ENCODE measurements at regions not wholly inside any gene's neighbourhood (a gene's known extent, or its start where the extent isn't known, plus 50 kb on each side); places are given as distances from the start of the nearest gene placed in this dataset.

GRCh38 chr21:32082466-32082865 is 196.4 kb downstream of the MIS18A start:
- TF ChIP-seq POLR2A (IDR thresholded peaks at IDR 0.05): no peak
- TF ChIP-seq, protein P1, sequence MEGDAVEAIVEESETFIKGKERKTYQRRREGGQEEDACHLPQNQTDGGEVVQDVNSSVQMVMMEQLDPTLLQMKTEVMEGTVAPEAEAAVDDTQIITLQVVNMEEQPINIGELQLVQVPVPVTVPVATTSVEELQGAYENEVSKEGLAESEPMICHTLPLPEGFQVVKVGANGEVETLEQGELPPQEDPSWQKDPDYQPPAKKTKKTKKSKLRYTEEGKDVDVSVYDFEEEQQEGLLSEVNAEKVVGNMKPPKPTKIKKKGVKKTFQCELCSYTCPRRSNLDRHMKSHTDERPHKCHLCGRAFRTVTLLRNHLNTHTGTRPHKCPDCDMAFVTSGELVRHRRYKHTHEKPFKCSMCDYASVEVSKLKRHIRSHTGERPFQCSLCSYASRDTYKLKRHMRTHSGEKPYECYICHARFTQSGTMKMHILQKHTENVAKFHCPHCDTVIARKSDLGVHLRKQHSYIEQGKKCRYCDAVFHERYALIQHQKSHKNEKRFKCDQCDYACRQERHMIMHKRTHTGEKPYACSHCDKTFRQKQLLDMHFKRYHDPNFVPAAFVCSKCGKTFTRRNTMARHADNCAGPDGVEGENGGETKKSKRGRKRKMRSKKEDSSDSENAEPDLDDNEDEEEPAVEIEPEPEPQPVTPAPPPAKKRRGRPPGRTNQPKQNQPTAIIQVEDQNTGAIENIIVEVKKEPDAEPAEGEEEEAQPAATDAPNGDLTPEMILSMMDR (IDR thresholded peaks at IDR 0.05): no peak
- no peak for TF ChIP-seq POLR2AphosphoS5 (IDR thresholded peaks at IDR 0.05)
- TF ChIP-seq EP300 (IDR thresholded peaks at IDR 0.05): no peak
